ENCODE measurements at regions not wholly inside any gene's neighbourhood (a gene's known extent, or its start where the extent isn't known, plus 50 kb on each side); places are given as distances from the start of the nearest gene placed in this dataset.
A peak's percentile ranks its signal among the peaks of the same experiment; 100 is the strongest.

DNA sequence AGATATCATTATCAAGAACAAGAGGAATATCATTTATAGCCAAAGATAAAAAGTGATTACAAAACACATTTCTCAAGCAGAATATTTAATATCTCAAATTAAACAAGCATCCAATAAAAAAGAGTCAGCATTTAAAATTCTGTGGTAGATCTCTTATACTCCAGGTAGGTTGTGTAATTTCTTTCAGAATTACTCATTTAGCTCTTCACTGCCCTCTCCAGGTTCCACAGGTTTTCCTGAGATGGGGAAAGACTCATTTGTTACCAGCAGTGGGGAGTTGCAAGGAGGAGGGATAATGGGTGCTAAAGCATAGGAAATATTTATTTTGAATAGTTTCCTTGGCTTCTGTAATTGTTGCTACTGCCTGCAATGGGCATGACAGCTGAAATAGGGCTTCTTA lies 83.1 kb upstream of the RASGRP1 start:
- FAIRE-seq (no peak), DNase-seq (ENCODE audit: low spot score) (peak; percentile 32)

DNA sequence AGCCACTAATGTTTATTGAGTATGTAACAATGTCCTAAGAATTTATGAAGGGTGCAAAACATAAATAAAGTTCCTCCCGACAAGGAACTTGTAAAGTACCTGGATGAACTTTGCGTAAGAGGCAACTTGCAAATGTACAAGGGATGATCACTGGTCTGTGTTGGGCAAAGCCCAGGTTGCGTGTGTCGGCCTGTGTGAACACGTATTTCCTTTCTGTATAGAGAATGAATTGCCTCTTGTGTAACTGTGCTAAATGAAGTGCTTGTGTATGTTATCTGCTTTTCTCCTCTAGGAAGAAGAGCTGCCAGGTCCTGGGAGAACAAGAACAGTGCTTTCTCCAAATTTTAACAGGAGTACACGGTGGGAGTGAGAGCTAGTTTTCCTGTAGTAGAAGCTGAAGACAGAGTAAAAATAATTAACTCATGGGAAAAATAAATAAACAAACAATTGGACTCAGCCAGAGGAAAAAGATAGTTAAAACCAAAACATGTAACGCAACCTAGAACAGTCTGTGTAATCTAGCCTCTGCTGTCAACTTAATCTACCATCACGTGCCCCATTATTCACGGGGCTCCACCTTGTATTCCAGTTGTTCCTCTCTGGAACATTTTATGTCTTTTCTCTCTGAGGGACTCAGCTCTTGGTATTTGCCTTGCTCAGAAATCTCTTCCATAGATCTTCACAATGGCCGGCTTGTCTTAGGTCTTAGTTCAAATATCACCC lies 83.7 kb upstream of the RASGRP1 start:
- FAIRE-seq (no peak), DNase-seq (ENCODE audit: low spot score) (no peak)

DNA sequence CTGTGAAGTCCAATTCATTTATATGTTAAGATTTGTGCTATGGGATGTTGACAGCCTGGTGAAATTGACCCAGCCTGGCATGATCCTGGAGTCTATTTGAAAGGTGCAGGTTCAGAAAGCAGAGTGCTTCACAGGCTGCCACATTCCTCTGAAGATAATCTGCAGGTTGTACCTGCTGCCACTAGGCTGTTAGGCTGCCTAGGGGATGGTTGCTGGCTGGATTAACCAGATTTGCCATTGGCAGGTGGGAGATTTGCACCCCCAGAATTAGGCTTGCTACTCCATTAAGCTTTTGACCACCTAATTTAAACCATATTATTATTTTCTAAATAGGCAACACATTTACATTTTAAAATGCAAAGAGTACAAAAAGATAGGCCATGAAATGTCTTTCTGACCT lies 85.8 kb upstream of the RASGRP1 start:
- FAIRE-seq: no peak
- DNase-seq (ENCODE audit: low spot score): no peak

- DNase-seq (ENCODE audit: low spot score) (no peak), FAIRE-seq (no peak)
Observed at GRCh38 chr15:38650936-38651327, 86.3 kb upstream of the RASGRP1 start.

DNA sequence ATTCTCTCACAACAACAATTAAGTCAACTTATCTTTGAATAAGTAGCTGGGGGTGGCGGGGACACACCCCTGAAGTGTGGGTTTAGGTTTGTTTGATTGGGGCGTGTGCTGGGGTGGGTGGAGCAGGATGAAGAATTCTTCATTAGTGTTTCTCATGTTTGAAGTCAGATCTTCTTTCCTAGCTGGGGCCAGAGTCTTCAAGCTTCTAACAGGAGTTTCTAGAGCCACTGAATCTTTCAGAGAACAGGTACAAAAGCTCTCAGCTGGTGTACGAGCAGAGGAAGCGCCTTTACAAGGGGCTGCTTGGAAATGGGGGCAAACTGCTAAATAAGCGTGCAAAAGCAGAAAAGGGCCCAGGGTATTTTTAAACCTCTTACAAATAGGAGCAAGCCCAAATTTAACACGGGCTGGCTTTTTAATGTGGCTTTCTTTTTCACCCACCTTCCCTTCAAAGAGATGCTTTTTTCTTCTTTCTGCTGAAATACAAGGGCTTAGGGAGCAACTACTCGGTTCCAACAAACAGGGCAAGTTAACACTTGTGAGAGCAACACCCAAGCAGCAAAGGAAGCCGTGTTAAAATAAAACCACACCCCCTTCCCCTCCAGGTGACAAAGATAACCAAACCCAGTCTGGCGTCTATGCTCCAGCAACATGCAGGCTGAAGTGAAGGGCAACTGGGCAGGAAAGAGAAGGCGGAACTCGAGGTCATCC lies 86.9 kb upstream of the RASGRP1 start:
- FAIRE-seq (no peak), DNase-seq (ENCODE audit: low spot score) (no peak)

- DNase-seq (ENCODE audit: low spot score): no peak
- no peak for FAIRE-seq
Observed at GRCh38 chr15:38652183-38652794, 87.7 kb upstream of the RASGRP1 start.

GRCh38 chr15:38652998-38653397 lies 88.4 kb upstream of the RASGRP1 start:
- no peak for FAIRE-seq
- DNase-seq (ENCODE audit: low spot score): no peak

DNA sequence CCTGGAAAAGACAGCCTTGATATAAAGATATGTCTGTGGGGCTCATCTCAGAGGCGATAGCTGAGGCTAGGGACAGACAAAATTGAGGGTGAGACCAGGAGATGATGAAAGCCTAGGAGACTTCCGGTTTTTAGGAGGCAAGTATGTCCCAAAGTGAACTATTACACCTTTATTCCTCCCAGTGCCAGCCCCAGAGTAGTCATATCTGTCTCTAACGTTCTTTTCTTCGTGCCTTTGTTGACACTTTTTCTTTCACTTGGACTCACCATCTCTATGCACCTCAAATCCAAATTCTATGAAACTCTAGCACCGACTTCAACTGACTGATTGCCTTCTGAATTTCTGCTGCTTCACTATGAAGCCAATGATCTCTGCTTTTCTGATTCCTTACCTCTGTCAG lies 93.8 kb upstream of the RASGRP1 start:
- DNase-seq (ENCODE audit: low spot score) (no peak), FAIRE-seq (no peak)

GRCh38 chr15:38660738-38661137 lies 96.1 kb upstream of the RASGRP1 start:
- DNase-seq (ENCODE audit: low spot score): peak; percentile 21
- no peak for FAIRE-seq

GRCh38 chr15:38662033-38662802 lies 97.6 kb upstream of the RASGRP1 start:
- FAIRE-seq: no peak
- DNase-seq (ENCODE audit: low spot score): no peak

DNA sequence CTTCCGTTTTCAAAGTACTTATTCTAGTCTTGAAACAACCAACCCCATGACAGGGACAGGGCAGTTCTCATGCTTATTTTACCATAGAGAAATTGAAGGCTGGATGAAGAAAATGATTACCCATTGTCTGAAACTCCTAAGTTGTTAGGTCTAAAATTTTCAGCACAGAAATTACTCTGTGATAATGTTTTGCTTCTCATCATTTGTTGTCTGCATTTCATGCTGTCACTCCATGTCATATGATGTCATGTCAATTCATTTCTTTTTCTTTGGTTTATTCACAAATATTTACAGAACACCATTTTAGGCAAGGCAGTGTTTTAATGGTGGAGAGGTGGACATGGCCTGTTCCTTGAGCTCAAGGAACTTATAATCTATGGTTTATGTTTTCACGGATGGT lies 98.2 kb upstream of the RASGRP1 start:
- FAIRE-seq: no peak
- no peak for DNase-seq (ENCODE audit: low spot score)

DNA sequence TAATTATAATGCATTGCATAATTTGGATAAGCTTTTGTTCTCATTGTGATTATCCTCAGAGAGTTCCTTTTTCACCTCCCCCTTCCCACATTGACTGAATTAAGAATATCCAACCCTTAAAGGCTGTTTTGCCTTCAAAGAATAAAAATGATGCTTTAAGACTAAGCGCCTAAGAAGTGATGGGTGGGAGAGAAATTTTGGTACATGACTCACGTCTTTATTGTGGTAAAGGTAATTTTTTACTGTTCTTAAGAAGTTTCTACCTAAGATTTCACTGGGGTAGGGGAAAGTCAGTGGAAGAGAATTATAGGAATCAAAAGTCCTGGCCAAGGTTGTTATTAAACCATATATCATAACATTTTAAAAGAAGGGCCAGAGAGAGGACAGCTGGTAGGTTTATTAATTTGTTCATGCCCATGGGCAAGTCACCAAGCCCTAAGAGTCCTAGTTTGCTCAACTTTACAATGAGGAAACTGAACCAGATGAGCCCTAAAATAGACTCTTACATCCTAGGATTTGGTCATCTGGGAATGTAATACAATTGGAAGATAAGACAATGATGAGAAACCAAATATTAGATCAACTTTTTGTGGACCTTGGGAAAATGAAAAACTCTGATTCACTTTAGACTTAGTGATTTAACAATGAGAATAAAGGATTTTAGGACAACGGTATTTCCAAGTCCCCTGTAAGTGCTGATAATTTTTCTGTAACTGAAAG lies 101.1 kb upstream of the RASGRP1 start:
- DNase-seq (ENCODE audit: low spot score): no peak
- FAIRE-seq: no peak

DNA sequence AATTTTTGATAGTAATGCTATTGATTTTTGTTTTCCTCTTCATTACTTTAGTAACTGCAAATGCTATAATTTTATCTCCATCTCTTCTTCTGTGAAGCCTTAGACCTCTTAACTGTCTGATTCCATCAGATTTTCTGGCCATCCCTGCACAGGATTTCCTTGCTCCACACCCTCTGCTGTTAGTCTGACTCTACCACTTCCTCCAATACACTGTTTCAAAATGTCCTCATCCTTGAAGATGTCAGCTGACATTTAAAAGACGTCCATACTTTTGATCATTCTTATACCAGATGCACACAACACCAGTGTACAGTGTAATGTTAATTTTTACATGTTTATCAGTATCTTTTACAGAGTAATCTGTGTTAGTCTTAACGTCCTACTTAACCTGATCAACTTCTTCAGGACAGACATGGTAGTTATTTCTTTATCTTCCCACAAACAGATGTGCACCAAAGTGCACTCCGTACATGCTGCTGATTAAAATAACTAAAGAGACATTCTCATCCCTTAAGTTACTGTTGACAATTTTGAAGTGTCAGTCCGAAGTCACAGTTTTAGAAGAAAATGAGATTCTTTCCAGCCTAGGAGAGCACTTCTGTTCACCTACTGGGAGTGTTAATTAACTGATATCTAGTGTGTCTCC lies 102.4 kb upstream of the RASGRP1 start:
- no peak for DNase-seq (ENCODE audit: low spot score)
- FAIRE-seq: no peak

DNA sequence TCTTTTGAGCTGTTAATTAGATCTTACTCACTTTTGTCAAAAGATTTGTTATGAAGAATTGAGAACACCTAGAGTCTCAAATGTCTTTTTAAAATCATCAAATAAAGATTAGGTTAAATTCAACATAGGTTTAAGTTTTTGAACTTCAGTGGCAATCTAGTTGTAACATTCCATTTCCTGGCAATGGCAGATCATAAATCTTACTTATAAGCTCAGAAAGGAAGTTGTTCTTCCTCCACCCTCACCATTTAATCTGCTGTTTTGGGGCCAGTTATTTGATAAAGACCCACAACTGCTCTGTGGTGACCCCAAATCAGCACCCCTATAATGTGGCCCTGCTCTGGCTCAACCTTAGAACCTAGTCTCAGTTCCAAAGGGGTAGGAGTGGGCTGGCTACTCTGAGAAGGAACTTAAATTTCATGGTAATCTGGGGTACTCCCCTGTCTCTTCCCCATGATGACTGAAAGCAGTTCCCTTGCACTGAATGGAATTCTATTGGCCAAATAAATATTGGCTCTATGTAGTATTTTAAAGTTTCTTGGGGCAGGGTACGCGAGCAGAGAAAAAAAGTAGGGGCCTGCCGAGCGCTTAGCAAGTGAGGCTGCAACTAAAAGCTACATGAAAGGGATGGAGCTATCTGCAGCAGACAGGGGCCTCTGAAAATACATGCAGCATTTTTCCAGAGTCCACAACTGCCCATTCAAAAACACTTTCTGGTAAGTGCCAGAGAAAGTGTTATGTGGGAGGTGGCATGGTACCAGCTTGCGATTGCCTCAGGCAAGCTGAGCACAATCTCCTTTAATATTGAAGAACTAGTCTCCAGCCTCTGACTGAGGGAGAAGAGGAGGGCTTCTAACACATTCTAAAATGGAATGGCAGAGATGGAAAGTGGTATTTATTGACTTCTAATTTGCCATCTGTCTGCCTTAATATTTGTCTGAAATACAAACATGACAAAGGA lies 103.6 kb upstream of the RASGRP1 start:
- FAIRE-seq (no peak), DNase-seq (ENCODE audit: low spot score) (no peak)

DNA sequence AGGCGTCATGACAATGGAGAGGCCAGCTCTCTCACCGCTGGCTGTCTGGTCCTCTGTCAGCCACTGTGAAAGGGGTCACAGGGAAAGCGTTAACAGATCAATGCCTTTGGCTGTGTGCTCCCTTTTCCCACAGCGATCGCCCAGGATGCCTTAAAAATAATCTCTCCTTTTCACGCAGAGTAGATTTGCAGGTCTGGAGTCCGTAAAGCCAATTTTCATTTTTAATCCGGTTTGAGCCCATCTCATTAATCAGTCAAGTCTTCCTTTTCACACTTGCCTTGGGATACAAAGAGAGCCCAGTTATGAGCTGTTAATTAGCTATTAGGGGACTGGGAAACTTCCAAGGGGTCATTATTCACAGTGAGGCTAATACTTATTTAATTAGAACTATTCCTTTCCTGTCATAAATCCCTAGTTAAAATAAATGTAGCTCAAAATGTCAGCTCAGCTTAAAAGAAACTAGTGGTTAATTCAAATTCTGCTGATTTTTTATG lies 104.3 kb upstream of the RASGRP1 start:
- no peak for FAIRE-seq
- DNase-seq (ENCODE audit: low spot score): no peak

DNA sequence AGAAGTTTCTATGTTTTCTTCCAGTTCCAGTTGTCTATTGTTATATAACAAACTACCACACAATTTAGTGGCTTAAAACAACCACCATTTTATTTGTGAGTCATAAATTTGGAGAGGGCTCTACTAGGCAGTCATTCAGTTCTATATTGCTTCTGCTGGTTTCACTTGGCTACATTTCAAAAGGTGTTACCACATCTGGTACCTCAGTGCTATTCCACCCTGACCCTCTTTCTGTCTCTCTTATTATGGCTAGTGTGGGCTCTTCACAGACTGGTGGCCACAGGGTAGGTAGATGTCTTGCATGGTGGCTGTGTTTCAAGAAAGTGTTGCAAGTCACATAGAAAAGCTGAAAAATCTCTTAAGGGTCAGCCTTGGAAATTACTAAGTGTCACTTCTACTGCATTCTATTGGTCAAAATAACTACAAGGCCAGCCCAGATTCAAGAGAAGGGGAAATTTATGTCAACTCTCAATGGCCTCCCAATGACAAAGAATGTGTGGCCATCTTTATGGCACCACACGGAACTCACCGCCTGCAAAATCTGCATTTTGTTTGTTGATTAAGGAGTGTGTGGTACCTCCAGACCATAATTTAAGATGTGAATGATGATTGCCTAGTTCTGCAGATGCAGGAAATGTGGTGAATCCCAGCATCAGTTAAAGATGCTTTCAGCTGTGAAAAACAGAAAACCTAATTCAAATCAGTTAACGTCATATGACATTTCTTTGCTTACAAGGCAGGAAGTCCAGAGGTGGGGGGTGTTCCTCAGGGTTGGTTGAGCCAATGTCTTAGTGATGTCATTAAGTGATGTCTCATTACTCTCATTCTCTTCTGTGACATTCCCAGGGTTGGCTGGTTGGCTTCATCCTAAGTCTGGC lies 105.8 kb upstream of the RASGRP1 start:
- no peak for DNase-seq (ENCODE audit: low spot score)
- no peak for FAIRE-seq

GRCh38 chr15:38671006-38671387 lies 106.4 kb upstream of the RASGRP1 start:
- no peak for FAIRE-seq

GRCh38 chr15:38671675-38672254 lies 107.2 kb upstream of the RASGRP1 start:
- no peak for FAIRE-seq
- no peak for DNase-seq (ENCODE audit: low spot score)

More at GRCh38 chr15:38671006-38671387, 106.4 kb upstream of the RASGRP1 start:
- no peak for DNase-seq (ENCODE audit: low spot score)
